GM12878 (cell line): ENCODE measurements at regions not wholly inside any gene's neighbourhood (a gene's known extent, or its start where the extent isn't known, plus 50 kb on each side); places are given as distances from the start of the nearest gene placed in this dataset.

Experiments
- ATAC-seq: fragments of 200-7000 bp; cut with Tn5 transposase; 3 replicates; pipeline ENCODE4 v1.9.1; 2020; ENCODE audit warnings: mild to moderate bottlenecking, moderate library complexity
- BruUV-seq: library from RNA; stranded (reverse); fragments of 400-500 nt; replicated peaks from 2 replicates; lab custom pipeline; 2021; lab: Mats Ljungman, UMichigan
- CTCF ChIA-PET: fragments of 300-600 bp; sonication (Branson Sonifier 250); formaldehyde crosslinking; extraction: SDS; loops from one replicate; lab custom pipeline; 2021; ENCODE audit warnings: inconsistent platforms; lab: Yijun Ruan, JAX
- POLR2A ChIA-PET: fragments of 350-600 bp; formaldehyde crosslinking; extraction: SDS; loops from one replicate; lab custom pipeline; 2021; ENCODE audit warnings: inconsistent platforms; lab: Charles Lee
- RAD21 ChIA-PET: fragments of 300-600 bp; sonication (Branson Sonifier 250); formaldehyde crosslinking; loops from one replicate; lab custom pipeline; 2023; ENCODE audit warnings: antibody characterized with exemption; ENCODE audit not compliant: unreplicated experiment; lab: Charles Lee
- SMC1A ChIA-PET: fragments of 300-600 bp; sonication (Branson Sonifier 250); formaldehyde crosslinking; loops from one replicate; lab custom pipeline; 2023; ENCODE audit not compliant: unreplicated experiment, uncharacterized antibody; lab: Charles Lee
- DNase-seq: peaks from one replicate; pipeline ENCODE4 v3.0.0-alpha.2; 2011; ENCODE audit warnings: low read depth, low spot score
- FAIRE-seq: peaks from 3 replicates; lab custom pipeline; 2011; peaks lifted over from hg19 to GRCh38; lab: Jason Lieb, UNC
- H2AFZ ChIP-seq: 2 replicates; pipeline ENCODE4 v1.6.0; 2011; ENCODE audit warnings: low read depth, low read length, control low read depth; ENCODE audit not compliant: control insufficient read depth
- H3K27ac ChIP-seq: 2 replicates; pipeline ENCODE4 v1.5.1; 2011; ENCODE audit warnings: control low read depth; ENCODE audit not compliant: control insufficient read depth, insufficient read depth
- H3K27me3 ChIP-seq, 2 experiments: replicated peaks in 1 of 2; 2 replicates each; pipeline versions ENCODE4 v1.6.0 to v1.6.1; 2011; ENCODE audit warnings: low read length in 1 of 2; ENCODE audit not compliant: control insufficient read depth in 2 of 2, insufficient read depth in 2 of 2
- H3K36me3 ChIP-seq, 2 experiments: 2 replicates each; pipeline ENCODE4 v1.5.1; 2011; ENCODE audit warnings: low read length in 1 of 2; ENCODE audit not compliant: control insufficient read depth in 2 of 2, insufficient read depth in 2 of 2
- H3K4me1 ChIP-seq: 2 replicates; pipeline ENCODE4 v1.6.1; 2011; ENCODE audit warnings: mild to moderate bottlenecking, low read length, moderate library complexity, mixed read lengths; ENCODE audit not compliant: control insufficient read depth, insufficient read depth
- H3K4me2 ChIP-seq: 2 replicates; pipeline ENCODE4 v1.6.0; 2011; ENCODE audit warnings: control low read depth; ENCODE audit not compliant: control insufficient read depth, insufficient read depth
- H3K4me3 ChIP-seq: fragments of 200-600 bp; sonication (generic); 2 replicates; pipeline ENCODE4 v1.5.1; 2016
- H3K79me2 ChIP-seq: 2 replicates; pipeline ENCODE4 v1.6.0; 2011; ENCODE audit warnings: low read length; ENCODE audit not compliant: control insufficient read depth, insufficient read depth
- H3K9ac ChIP-seq: 2 replicates; pipeline ENCODE4 v1.8.0; 2011; ENCODE audit warnings: low read length, control low read depth, mixed read lengths; ENCODE audit not compliant: control insufficient read depth, insufficient read depth
- H3K9me3 ChIP-seq: replicated peaks from 3 replicates; pipeline ENCODE4 v1.5.1; 2011; ENCODE audit warnings: mild to moderate bottlenecking, low read length; ENCODE audit not compliant: control insufficient read depth, insufficient read depth
- H4K20me1 ChIP-seq: 2 replicates; pipeline ENCODE4 v1.6.0; 2011; ENCODE audit not compliant: control insufficient read depth, insufficient read depth
- CUX1 ChIP-seq: IDR thresholded peaks from 2 replicates; pipeline ENCODE4 v1.6.1; 2012; ENCODE audit warnings: improper control_type of control experiment, low read depth, low read length; ENCODE audit not compliant: insufficient replicate concordance
- HDAC6 ChIP-seq: fragments of 200-600 bp; sonication (generic); IDR thresholded peaks from one replicate; pipeline ENCODE4 v1.8.0; 2017; ENCODE audit warnings: antibody characterized with exemption; ENCODE audit not compliant: unreplicated experiment
- POLR2A ChIP-seq: IDR thresholded peaks from 2 replicates; pipeline ENCODE4 v1.6.1; 2011; ENCODE audit warnings: low read depth, mild to moderate bottlenecking, low read length
- WGBS: methylation state at CpG from one replicate; pipeline ENCODE4 v1.1.6; 2016; ENCODE audit warnings: low lambda C conversion rate; ENCODE audit not compliant: insufficient replicate concordance, insufficient coverage; ENCODE audit errors: missing lambda C conversion rate; 5-methylcytosine and 5-hydroxymethylcytosine counted together
- in situ Hi-C: fragments of 300-500 bp; cut with MboI; formaldehyde crosslinking; loops from 9 replicates; pipeline ENCODE4 v1.14.3; 2018; ENCODE audit warnings: mixed read lengths
- intact Hi-C: fragments of 100-400 bp; cut with micrococcal nuclease; formaldehyde crosslinking; loops from one replicate; pipeline ENCODE4 v1.14.2; 2022; ENCODE audit not compliant: unreplicated experiment
- TF ChIP-seq, protein P1 (sequence below): IDR thresholded peaks from 2 replicates; pipeline ENCODE4 v1.6.1; 2011; ENCODE audit warnings: borderline replicate concordance, low read depth, mild to moderate bottlenecking, moderate library complexity, mixed read lengths, low read length; ENCODE audit not compliant: insufficient read depth; ENCODE audit errors: extremely low read length
- TF ChIP-seq, protein P2 (sequence below): IDR thresholded peaks from 2 replicates; pipeline ENCODE4 v1.6.1; 2012; ENCODE audit warnings: low read depth, low read length, improper control_type of control experiment

- TF ChIP-seq CUX1, result no peak
- TF ChIP-seq POLR2A, result no peak
Measured at GRCh38 chr5:12854386-12854785, 950.1 kb upstream of the CTNND2 start (continued).

DNA sequence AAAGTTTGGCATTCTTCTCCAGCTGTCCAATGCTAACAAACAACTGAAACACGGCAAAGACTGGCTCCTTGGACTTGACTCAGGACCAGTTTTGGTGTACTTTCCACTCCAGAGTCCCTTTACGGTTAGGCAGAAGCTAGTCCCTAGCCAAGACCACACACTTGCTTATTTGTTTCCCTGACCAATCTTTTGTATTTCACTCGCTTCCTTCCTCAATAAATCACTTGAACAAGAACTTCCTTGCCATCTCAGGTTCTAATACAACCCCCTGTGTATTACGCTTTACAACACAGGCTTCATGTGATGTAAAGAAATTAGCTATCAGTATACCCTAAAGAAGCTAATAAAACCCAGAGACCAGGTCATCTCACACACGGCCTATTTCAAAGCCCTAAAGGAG lies 947.5 kb upstream of the CTNND2 start:
- Histone ChIP-seq H3K4me1 (no peaks in the 10 kb centered on the region), H3K4me2 (no peak overlapping the region), H3K4me3 (no peak overlapping the region), H4K20me1 (no peaks in the 10 kb centered on the region), H3K9me3 (no peaks in the 10 kb centered on the region), H3K27ac (no peak overlapping the region), H2AFZ (no peak overlapping the region), H3K79me2 (no peaks in the 10 kb centered on the region), H3K27me3 (no peaks in the 10 kb centered on the region), H3K36me3 (no peaks in the 10 kb centered on the region), H3K9ac (no peak overlapping the region)
- no peak for DNase-seq
- no peak for ATAC-seq
- POLR2A ChIA-PET, result no interaction called here
- FAIRE-seq, result no peak
- CTCF ChIA-PET, result no interaction called here
- SMC1A ChIA-PET, result no interaction called here
- intact Hi-C loops (no loop called here), in situ Hi-C loops (no loop called here)
- 6% methylated on average over 5 of the region's 5 CpGs for WGBS
- RAD21 ChIA-PET, result no interaction called here
- TF ChIP-seq, protein P1, sequence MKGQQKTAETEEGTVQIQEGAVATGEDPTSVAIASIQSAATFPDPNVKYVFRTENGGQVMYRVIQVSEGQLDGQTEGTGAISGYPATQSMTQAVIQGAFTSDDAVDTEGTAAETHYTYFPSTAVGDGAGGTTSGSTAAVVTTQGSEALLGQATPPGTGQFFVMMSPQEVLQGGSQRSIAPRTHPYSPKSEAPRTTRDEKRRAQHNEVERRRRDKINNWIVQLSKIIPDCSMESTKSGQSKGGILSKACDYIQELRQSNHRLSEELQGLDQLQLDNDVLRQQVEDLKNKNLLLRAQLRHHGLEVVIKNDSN, result no peak
- TF ChIP-seq, protein P2, sequence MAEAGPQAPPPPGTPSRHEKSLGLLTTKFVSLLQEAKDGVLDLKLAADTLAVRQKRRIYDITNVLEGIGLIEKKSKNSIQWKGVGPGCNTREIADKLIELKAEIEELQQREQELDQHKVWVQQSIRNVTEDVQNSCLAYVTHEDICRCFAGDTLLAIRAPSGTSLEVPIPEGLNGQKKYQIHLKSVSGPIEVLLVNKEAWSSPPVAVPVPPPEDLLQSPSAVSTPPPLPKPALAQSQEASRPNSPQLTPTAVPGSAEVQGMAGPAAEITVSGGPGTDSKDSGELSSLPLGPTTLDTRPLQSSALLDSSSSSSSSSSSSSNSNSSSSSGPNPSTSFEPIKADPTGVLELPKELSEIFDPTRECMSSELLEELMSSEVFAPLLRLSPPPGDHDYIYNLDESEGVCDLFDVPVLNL, result no peak
- TF ChIP-seq HDAC6, result no peak
- no TSS peak for BruUV-seq
